HepG2 (cell line): ENCODE measurements at regions not wholly inside any gene's neighbourhood (a gene's known extent, or its start where the extent isn't known, plus 50 kb on each side); places are given as distances from the start of the nearest gene placed in this dataset.

Experiments used
- ZNF253 ChIP-seq: sonication (generic); formaldehyde crosslinking; IDR thresholded peaks from 2 replicates; pipeline ENCODE4 v1.8.0; 2022; ENCODE audit warnings: mild to moderate bottlenecking, missing genetic modification reagents, borderline replicate concordance
- TF ChIP-seq, protein P1 (sequence below): sonication (generic); formaldehyde crosslinking; IDR thresholded peaks from 2 replicates; pipeline ENCODE4 v1.8.0; 2022; ENCODE audit warnings: low read depth, missing genetic modification reagents
- TF ChIP-seq, protein P2 (sequence below): sonication (generic); formaldehyde crosslinking; IDR thresholded peaks from 2 replicates; pipeline ENCODE4 v1.4.0; 2020; ENCODE audit warnings: low read depth, mild to moderate bottlenecking, missing genetic modification reagents
- TF ChIP-seq, protein P3 (sequence below): sonication (generic); formaldehyde crosslinking; IDR thresholded peaks from 2 replicates; pipeline ENCODE4 v1.5.0; 2020; ENCODE audit warnings: mild to moderate bottlenecking, missing genetic modification reagents, moderate library complexity

DNA sequence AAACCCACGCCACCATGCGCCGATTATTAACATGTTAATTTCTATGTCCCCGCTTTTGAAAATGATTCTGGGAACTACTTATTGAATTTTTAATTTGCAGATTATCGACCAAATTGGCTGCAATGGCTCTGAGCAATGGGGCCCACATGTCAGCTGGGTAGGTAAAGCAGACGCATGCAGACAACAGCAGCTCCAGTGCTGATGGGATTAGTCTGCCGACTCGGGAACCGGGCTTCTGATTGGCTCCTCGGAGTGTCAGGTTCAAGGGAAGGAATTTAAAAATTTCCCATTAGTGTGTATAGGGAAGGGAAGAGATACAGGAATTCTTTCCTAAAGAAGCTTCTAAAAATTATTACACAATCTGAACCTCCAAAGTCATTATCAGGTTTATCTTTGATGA is 77.4 kb upstream of the PPARGC1A start:
- TF ChIP-seq, protein P1, sequence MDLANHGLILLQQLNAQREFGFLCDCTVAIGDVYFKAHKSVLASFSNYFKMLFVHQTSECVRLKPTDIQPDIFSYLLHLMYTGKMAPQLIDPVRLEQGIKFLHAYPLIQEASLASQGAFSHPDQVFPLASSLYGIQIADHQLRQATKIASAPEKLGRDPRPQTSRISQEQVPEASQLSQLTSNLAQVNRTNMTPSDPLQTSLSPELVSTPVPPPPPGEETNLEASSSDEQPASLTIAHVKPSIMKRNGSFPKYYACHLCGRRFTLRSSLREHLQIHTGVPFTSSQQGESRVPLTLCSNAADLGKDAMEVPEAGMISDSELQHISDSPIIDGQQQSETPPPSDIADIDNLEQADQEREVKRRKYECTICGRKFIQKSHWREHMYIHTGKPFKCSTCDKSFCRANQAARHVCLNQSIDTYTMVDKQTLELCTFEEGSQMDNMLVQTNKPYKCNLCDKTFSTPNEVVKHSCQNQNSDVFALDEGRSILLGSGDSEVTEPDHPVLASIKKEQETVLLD = no peak
- TF ChIP-seq, protein P2, sequence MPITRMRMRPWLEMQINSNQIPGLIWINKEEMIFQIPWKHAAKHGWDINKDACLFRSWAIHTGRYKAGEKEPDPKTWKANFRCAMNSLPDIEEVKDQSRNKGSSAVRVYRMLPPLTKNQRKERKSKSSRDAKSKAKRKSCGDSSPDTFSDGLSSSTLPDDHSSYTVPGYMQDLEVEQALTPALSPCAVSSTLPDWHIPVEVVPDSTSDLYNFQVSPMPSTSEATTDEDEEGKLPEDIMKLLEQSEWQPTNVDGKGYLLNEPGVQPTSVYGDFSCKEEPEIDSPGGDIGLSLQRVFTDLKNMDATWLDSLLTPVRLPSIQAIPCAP (CRISPR knock-in tag) = no peak
- TF ChIP-seq, protein P3, sequence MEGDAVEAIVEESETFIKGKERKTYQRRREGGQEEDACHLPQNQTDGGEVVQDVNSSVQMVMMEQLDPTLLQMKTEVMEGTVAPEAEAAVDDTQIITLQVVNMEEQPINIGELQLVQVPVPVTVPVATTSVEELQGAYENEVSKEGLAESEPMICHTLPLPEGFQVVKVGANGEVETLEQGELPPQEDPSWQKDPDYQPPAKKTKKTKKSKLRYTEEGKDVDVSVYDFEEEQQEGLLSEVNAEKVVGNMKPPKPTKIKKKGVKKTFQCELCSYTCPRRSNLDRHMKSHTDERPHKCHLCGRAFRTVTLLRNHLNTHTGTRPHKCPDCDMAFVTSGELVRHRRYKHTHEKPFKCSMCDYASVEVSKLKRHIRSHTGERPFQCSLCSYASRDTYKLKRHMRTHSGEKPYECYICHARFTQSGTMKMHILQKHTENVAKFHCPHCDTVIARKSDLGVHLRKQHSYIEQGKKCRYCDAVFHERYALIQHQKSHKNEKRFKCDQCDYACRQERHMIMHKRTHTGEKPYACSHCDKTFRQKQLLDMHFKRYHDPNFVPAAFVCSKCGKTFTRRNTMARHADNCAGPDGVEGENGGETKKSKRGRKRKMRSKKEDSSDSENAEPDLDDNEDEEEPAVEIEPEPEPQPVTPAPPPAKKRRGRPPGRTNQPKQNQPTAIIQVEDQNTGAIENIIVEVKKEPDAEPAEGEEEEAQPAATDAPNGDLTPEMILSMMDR (CRISPR knock-in tag) = no peak
- TF ChIP-seq ZNF253 (CRISPR knock-in tag) = no peak
